Aorta (tissue), 5 donors: ENCODE measurements at regions not wholly inside any gene's neighbourhood (a gene's known extent, or its start where the extent isn't known, plus 50 kb on each side); places are given as distances from the start of the nearest gene placed in this dataset.

Source experiments
- ATAC-seq: fragments of 200-7000 bp; cut with Tn5 transposase; one replicate; pipeline ENCODE4 v1.9.1; 2022; ENCODE audit warnings: moderate library complexity; ENCODE audit not compliant: low FRiP score
- DNase-seq, 2 donors: peaks; one replicate each; pipeline ENCODE4 v3.0.0-alpha.2; 2020
- H3K27ac ChIP-seq, 2 donors: one replicate each; pipeline ENCODE4 v1.5.1; 2013; ENCODE audit warnings: low read length in 2 of 2, mild to moderate bottlenecking in 2 of 2, moderate library complexity in 2 of 2, control low read depth in 1 of 2, inconsistent platforms in 1 of 2, low read depth in 1 of 2
- H3K27me3 ChIP-seq, 2 donors: one replicate each; pipeline ENCODE4 v1.6.1; 2013; ENCODE audit warnings: control low read depth in 1 of 2, low read length in 1 of 2, mild to moderate bottlenecking in 1 of 2, moderate library complexity in 1 of 2; ENCODE audit not compliant: insufficient read depth in 2 of 2, control insufficient read depth in 1 of 2
- H3K36me3 ChIP-seq, 2 donors: one replicate each; pipeline ENCODE4 v1.6.1; 2013; ENCODE audit warnings: control low read depth in 1 of 2, low read length in 1 of 2, mild to moderate bottlenecking in 1 of 2; ENCODE audit not compliant: insufficient read depth in 2 of 2, control insufficient read depth in 1 of 2
- H3K4me1 ChIP-seq, 2 donors: one replicate each; pipeline ENCODE4 v1.6.1; 2013; ENCODE audit warnings: low read length in 2 of 2, control low read depth in 1 of 2, mild to moderate bottlenecking in 1 of 2, moderate library complexity in 1 of 2; ENCODE audit not compliant: insufficient read depth in 2 of 2, control insufficient read depth in 1 of 2
- H3K4me3 ChIP-seq, 2 donors: one replicate each; pipeline ENCODE4 v1.5.1; 2013; ENCODE audit warnings: low read length in 2 of 2, control low read depth in 1 of 2, mild to moderate bottlenecking in 1 of 2
- H3K9me3 ChIP-seq: one replicate; pipeline ENCODE4 v1.6.1; 2013; ENCODE audit warnings: mild to moderate bottlenecking, low read length; ENCODE audit not compliant: control insufficient read depth
- WGBS, 2 donors: extraction: QIAGEN DNeasy Blood & Tissue Kit; methylation state at CpG; one replicate each; pipeline ENCODE4 v1.1.7; 2013; 5-methylcytosine and 5-hydroxymethylcytosine counted together
- intact Hi-C, 2 donors: fragments of 100-400 bp; cut with DNase I; formaldehyde crosslinking; loops; one replicate each; pipeline versions ENCODE4 v1.14.2 to v1.15.0; 2022
- donor health status: healthy with polysubstance abuse.
- donor health status: Bipolar disorder and iron deficiency.
- donor health status: DM: no; HTN: no; CAD: no.
- donor health status: DM: no; HTN: no; CAD: no.
- donor health status: DM: yes; HTN: yes; CAD: no.

DNA sequence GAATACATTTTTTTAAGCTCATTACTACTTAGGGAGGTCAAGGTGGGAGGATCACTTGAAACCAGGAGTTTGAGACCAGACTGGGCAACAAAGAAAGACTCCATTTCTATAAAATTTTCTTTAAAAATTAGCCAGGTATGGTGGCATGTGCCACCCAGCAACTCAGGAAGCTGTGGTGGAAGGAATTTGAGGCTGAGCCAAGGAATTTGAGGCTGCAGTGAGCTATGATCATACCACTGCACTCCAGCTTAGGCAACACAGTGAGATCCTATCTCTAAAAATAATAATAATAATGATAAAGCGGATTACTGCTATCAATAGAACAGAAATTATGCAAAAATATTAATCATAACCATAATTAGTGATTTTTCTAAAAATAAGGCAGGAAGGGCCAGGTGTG lies 170.3 kb downstream of the COPRS start:
- H3K4me3 ChIP-seq = no peak overlapping the region
- H3K4me1 ChIP-seq = no peaks in the 10 kb centered on the region
- no peak overlapping the region for H3K27ac ChIP-seq
- H3K9me3 ChIP-seq = no peaks in the 10 kb centered on the region
- no peaks in the 10 kb centered on the region for H3K27me3 ChIP-seq
- no peak for DNase-seq
- intact Hi-C loops = no loop called here
- no peaks in the 10 kb centered on the region for H3K36me3 ChIP-seq
- WGBS, 2 donors = 40 to 61% methylated on average over 1 of the region's 1 CpG
- ATAC-seq = no peak

DNA sequence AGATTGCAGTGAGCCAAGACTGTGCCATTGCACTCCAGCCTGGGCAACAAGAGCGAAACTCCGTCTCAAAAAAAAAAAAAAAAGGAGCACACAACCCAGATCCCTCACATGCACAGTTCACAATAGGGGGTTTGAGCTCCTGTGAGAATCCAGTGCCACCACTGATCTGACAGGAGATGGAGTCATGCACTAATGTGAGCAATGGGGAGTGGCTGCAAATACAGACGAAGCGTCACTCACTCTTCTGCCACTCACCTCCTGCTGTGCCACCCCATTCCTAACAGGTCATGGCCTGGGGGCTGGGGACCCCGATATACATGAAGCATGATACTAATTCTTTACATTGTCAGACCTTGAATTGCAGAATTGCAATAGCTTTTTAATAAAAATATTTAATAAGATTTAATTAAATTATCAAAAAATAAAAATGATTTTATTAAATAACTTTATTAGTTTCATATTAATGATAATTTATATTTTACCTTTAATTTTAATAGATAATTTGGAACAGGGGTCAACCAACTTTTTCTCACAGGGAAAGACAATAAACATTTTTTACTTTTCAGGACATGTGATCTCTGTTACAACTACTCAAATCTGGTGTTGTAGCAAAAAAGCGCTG lies 171.4 kb downstream of the COPRS start:
- whole genome bisulfite sequencing, 2 donors = 86% methylated on average over 6 of the region's 6 CpGs

DNA sequence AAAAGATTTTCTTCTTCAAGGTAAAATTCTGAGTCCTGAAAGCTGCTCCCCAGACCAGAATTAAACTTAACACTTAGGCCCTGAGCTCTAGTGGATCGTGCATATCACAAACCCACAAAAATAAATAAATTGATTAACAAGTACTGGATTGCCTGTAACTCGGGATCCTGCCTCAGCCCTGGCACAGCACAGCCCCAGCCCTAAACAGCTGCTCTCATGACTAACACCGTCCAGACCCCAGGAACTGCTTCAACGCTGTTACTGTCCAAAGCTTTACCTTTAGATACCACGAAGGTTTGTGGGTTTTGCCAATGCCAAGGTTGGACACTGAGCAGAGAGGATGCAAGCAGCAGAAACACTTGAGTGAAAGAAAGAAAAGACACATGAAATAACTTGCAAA lies 172.5 kb downstream of the COPRS start:
- Histone ChIP-seq H3K27me3 (no peaks in the 10 kb centered on the region), H3K36me3 (no peaks in the 10 kb centered on the region), H3K4me3 (no peak overlapping the region), H3K4me1 (no peaks in the 10 kb centered on the region), H3K27ac (no peak overlapping the region), H3K9me3 (no peaks in the 10 kb centered on the region)
- DNase-seq (no peak), ATAC-seq (no peak)
- WGBS, 2 donors = 90 to 91% methylated on average over 5 of the region's 5 CpGs
- intact Hi-C loops = no loop called here

More for the DNA sequence above, 171.4 kb downstream of the COPRS start:
- DNase-seq (no peak), ATAC-seq (no peak)
- intact Hi-C loops = no loop called here
- H3K27ac ChIP-seq = no peak overlapping the region
- H3K9me3 ChIP-seq = no peaks in the 10 kb centered on the region
- no peak overlapping the region for H3K4me3 ChIP-seq
- no peaks in the 10 kb centered on the region for H3K4me1 ChIP-seq
- no peaks in the 10 kb centered on the region for H3K27me3 ChIP-seq
- H3K36me3 ChIP-seq = no peaks in the 10 kb centered on the region

DNA sequence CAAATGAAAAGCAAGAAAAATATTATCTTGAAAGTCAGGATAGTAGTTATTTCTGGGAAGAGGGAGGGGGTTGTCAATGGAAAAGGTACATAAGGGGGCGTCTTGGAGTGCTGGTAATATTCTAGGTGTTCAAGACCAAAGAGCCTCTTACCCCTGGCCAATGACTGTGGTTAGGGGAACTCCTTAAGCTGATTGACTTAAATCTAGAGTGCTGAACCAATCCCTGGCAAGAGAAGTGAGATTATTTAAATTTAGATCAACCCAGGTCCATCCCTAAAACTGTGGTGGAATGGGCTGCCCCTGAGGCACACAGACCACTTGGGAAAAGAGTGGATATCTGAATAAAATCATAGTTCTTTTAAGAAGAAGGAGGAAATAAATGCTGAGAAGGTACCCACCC lies 174.1 kb downstream of the COPRS start:
- WGBS, 2 donors = 0% methylated on average over 1 of the region's 1 CpG
- Histone ChIP-seq H3K27me3 (no peaks in the 10 kb centered on the region), H3K36me3 (no peaks in the 10 kb centered on the region), H3K4me1 (no peaks in the 10 kb centered on the region), H3K9me3 (no peaks in the 10 kb centered on the region), H3K27ac (no peak overlapping the region), H3K4me3 (no peak overlapping the region)
- ATAC-seq (no peak), DNase-seq (no peak)
- intact Hi-C loops = no loop called here

DNA sequence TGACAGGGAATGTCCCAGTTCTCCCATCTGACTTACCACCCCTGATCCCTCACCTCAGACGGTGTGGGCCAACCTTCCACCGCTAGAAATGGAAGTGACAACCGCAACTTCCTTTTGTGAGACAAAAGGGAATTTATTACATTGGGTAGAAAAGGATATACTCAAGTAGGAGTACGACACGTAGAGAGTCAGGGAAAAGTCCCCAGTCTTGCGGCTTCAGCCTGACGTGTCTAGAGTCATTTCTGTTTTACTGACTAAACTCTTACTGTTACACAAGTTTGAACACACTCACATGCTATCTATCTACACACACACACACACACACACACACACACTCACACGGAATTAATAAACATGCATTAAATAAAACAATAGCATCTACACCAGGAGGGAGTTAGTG lies 178.9 kb downstream of the COPRS start:
- Histone ChIP-seq H3K27me3 (no peaks in the 10 kb centered on the region), H3K4me3 (no peak overlapping the region), H3K27ac (no peak overlapping the region), H3K9me3 (no peaks in the 10 kb centered on the region), H3K36me3 (no peaks in the 10 kb centered on the region), H3K4me1 (no peaks in the 10 kb centered on the region)
- ATAC-seq (no peak), DNase-seq (no peak)
- WGBS, 2 donors = 88% methylated on average over 8 of the region's 8 CpGs
- intact Hi-C loops = no loop called here

DNA sequence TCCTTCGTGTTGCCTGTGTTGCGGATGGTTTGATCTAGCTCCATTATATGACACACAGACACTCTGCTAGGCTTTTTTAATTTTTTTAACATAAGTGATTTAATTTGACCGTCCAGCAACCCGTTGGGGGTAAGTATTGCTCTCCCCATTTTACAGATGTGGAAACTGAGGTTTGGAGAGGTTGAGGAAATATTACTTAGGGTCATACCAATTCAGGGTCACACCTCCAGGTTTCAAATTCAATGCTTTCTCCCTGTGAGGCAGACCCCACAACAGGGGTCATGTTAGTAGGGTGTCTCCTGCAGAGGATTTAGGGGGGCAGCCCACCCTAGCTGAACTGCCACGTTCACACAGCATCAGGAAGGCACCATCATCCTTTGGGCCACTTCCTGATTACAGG lies 179.4 kb downstream of the COPRS start:
- ATAC-seq (no peak), DNase-seq (no peak)
- H3K9me3 ChIP-seq = no peaks in the 10 kb centered on the region
- H3K27ac ChIP-seq = no peak overlapping the region
- intact Hi-C loops = no loop called here
- no peak overlapping the region for H3K4me3 ChIP-seq
- no peaks in the 10 kb centered on the region for H3K4me1 ChIP-seq
- no peaks in the 10 kb centered on the region for H3K27me3 ChIP-seq
- no peaks in the 10 kb centered on the region for H3K36me3 ChIP-seq
- 93 to 95% methylated on average over 5 of the region's 5 CpGs for WGBS, 2 donors

DNA sequence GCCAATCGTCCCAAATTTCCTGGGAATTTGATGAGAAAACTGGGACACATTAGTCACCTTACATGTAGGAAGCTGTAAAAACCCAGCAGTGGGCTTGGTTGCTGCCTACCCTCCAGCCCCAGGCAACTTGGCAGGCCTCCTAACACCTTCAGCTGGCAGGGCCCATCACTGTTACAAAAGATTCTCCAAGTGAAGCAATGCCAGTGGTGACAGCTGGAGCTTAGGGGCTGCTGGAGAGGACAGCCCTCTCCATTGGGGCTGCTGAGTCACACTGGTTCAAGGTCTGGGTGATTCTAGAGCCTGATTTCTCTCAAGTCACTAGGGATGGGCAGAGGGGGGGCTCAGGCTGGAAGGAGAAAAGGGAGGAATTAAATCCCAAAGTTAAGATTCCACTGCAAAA lies 180.6 kb downstream of the COPRS start:
- H3K27me3 ChIP-seq = no peaks in the 10 kb centered on the region
- intact Hi-C loops = no loop called here
- no peaks in the 10 kb centered on the region for H3K36me3 ChIP-seq
- H3K9me3 ChIP-seq = no peaks in the 10 kb centered on the region
- H3K27ac ChIP-seq = no peak overlapping the region
- DNase-seq (no peak), ATAC-seq (no peak)
- no peak overlapping the region for H3K4me3 ChIP-seq
- no peaks in the 10 kb centered on the region for H3K4me1 ChIP-seq
- 83 to 89% methylated on average over 1 of the region's 1 CpG for WGBS, 2 donors

DNA sequence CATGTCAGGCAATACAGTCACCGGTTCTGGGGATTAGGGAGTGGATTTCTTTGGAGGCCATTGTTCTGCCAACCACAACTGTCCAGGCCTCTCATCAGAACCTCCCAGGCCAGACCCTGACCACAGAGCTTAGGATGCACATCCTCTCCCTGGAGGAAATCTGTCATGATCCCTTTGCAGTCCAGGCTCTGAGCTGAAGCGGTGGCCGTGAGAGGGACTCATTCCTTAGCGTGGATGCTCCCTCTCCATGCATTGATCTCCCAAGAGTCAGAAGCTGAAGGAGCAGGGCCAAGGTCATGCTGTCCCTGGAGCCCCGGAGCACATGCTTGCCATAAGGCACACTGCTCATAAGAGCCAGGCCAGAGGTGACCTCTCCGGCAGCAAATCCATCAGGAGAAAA lies 181.4 kb downstream of the COPRS start:
- H3K4me3 ChIP-seq = no peak overlapping the region
- intact Hi-C loops = no loop called here
- ATAC-seq = no peak

DNA sequence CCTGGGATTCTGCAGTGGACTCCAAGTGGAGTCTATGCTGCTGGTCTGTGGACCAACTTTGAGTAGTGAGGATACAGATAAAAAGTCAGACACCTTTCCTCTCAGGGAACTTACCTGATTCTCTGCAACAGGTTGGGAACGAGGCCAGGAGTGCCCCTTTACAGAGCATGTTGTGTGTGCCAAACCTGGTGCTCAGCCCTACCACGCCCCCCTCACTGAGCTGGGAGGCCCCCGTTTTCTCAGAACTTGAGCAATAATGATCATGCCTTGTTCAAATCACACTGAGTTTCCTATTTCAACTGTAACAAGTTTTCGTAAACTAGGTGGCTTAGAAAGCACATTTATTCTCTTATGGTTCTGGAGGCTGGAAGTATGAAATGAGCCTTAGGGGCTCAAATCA lies 182.0 kb downstream of the COPRS start:
- ATAC-seq (no peak), DNase-seq (no peak)
- WGBS, 2 donors = 92 to 94% methylated on average over 4 of the region's 4 CpGs
- Histone ChIP-seq H3K36me3 (no peaks in the 10 kb centered on the region), H3K4me3 (no peak overlapping the region), H3K27ac (no peak overlapping the region), H3K9me3 (no peaks in the 10 kb centered on the region), H3K27me3 (no peaks in the 10 kb centered on the region), H3K4me1 (no peaks in the 10 kb centered on the region)
- intact Hi-C loops = no loop called here

More for the DNA sequence above, 181.4 kb downstream of the COPRS start:
- Histone ChIP-seq H3K27me3 (no peaks in the 10 kb centered on the region), H3K36me3 (no peaks in the 10 kb centered on the region), H3K4me1 (no peaks in the 10 kb centered on the region), H3K27ac (no peak overlapping the region), H3K9me3 (no peaks in the 10 kb centered on the region)
- WGBS, 2 donors = 97 to 98% methylated on average over 6 of the region's 6 CpGs
- DNase-seq = no peak
